ENCODE measurements at regions not wholly inside any gene's neighbourhood (a gene's known extent, or its start where the extent isn't known, plus 50 kb on each side); places are given as distances from the start of the nearest gene placed in this dataset.

DNA sequence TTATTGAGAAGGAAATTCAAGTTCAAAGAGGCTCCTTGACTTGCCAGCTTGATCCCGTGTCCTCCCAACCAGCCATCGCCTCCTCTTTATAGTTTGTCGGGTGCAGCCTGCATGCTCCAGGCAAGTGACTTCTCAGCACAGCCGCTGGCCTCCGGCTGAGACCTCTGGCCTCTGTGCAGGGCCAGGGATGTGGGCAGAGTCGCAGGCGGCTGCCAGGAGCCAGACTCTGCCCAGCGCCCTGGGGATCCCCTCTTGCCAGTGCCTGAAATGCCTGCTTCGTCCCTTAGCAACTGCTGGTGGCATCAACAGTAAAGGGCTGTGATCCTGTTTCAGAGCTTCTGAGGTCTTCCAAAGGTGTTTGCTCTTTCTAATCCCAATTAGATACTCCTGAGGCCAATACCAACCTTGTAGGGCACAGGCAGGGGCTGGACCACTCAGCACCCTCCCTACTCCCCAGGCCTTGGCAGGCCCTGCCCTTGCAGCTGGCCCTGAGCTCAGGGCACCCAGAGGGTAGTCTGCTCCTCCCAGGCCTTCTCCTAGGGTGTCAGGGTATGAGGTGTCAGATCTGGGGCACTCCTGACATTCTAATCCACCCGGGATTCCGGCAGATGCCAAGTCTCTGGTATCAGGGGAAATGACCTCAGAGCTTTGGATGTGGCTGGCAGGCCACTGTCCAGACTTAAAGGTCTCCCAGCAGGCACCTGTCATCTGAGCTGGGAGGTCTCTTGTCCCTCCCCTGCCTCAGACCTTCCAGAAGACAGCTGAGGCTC, 68.0 kb upstream of the SIAH1 start:
- dilution Hi-C loops (cut with HindIII; ENCODE audit: low sequenced_read_pairs, unreplicated experiment) (no loop called here), in situ Hi-C loops (cut with MboI; ENCODE audit: low sequenced_read_pairs) (no loop called here), intact Hi-C loops (cut with micrococcal nuclease) (no loop called here)
- H3K23ac ChIP-seq (ENCODE audit: low read depth, low read length) = no peak overlapping the region
- no peak for DNase-seq
- H3K79me1 ChIP-seq (ENCODE audit: low read depth in 1 of 2, low read length in 2 of 2) = no peaks in the 10 kb centered on the region
- H2BK15ac ChIP-seq (ENCODE audit: low read depth, low read length) = no peak overlapping the region
- no peaks in the 10 kb centered on the region for H3K9me3 ChIP-seq (ENCODE audit: control insufficient read depth, insufficient read depth, low read length)
- peaks cover 6% of the 10 kb centered on the region; the same call in 1 of the 2 replicates for H3K9me1 ChIP-seq (ENCODE audit: insufficient read depth, low read length)
- H3K14ac ChIP-seq (replicated peaks; ENCODE audit: low read depth, low read length) = no peak overlapping the region
- CTCF ChIA-PET = no interaction called here
- no peak overlapping the region for H3K56ac ChIP-seq (ENCODE audit: extremely low read depth, insufficient read depth, low read length)
- no peaks in the 10 kb centered on the region for H3K36me3 ChIP-seq (ENCODE audit: control insufficient read depth, insufficient read depth, low read length)
- H3K4me3 ChIP-seq (ENCODE audit: insufficient read depth, low read depth, low read length) = no peak overlapping the region
- H2AFZ ChIP-seq (replicated peaks; ENCODE audit: low read length, poor library complexity) = no peak overlapping the region
- H2AK5ac ChIP-seq (ENCODE audit: low read depth, low read length) = no peak overlapping the region
- WGBS, 2 experiments (ENCODE audit: extremely low coverage in 2 of 2, insufficient read length in 1 of 2) = 83% methylated on average over 9 of the region's 11 CpGs; no CpG with 5 or more reads in 1 of the 2 experiments
- ATAC-seq (ENCODE audit: low read depth) = no peak; the same call in 1 of the 2 replicates
- H3K27ac ChIP-seq (ENCODE audit: insufficient read depth, low read length) = no peak overlapping the region
- no peak overlapping the region for H2BK5ac ChIP-seq (ENCODE audit: low read depth, low read length, poor library complexity, severe bottlenecking)
- POLR2A ChIA-PET (ENCODE audit: unreplicated experiment) = no interaction called here
- H3K27me3 ChIP-seq (ENCODE audit: control insufficient read depth, insufficient read depth, low read length) = no peaks in the 10 kb centered on the region; the same call in 1 of the 2 replicates
- TF ChIP-seq BHLHE40 (IDR thresholded peaks at IDR 0.05; ENCODE audit: low read depth, low read length) (no peak), MAFK (IDR thresholded peaks at IDR 0.05; ENCODE audit: low read depth, low read length) (no peak), FOS (IDR thresholded peaks at IDR 0.05; ENCODE audit: low read depth, low read length) (no peak), CTCF (conservative IDR thresholded peaks at IDR 0.05; ENCODE audit: low read depth, low read length) (no peak), POLR2A (IDR thresholded peaks at IDR 0.05; ENCODE audit: low read depth, low read length) (no peak), CEBPB (IDR thresholded peaks at IDR 0.05; ENCODE audit: low read depth, low read length) (no peak), RAD21 (IDR thresholded peaks at IDR 0.05; ENCODE audit: low read length) (no peak), RFX5 (IDR thresholded peaks at IDR 0.05; ENCODE audit: low read depth, low read length) (no peak), NFE2L2 (IDR thresholded peaks at IDR 0.05; ENCODE audit: low read depth, low read length) (no peak), RCOR1 (IDR thresholded peaks at IDR 0.05; ENCODE audit: insufficient replicate concordance, low read length) (no peak), CHD1 (IDR thresholded peaks at IDR 0.05; ENCODE audit: low read depth, low read length) (no peak), MAZ (IDR thresholded peaks at IDR 0.05; ENCODE audit: borderline replicate concordance, low read depth, low read length) (no peak), SMC3 (IDR thresholded peaks at IDR 0.05; ENCODE audit: low read depth, low read length) (no peak), MXI1 (IDR thresholded peaks at IDR 0.05; ENCODE audit: borderline replicate concordance, low read depth, low read length) (no peak), ELK1 (IDR thresholded peaks at IDR 0.05; ENCODE audit: borderline replicate concordance, low read depth, low read length) (no peak)
- TF ChIP-seq, protein P1, sequence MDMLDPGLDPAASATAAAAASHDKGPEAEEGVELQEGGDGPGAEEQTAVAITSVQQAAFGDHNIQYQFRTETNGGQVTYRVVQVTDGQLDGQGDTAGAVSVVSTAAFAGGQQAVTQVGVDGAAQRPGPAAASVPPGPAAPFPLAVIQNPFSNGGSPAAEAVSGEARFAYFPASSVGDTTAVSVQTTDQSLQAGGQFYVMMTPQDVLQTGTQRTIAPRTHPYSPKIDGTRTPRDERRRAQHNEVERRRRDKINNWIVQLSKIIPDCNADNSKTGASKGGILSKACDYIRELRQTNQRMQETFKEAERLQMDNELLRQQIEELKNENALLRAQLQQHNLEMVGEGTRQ (IDR thresholded peaks at IDR 0.05; ENCODE audit: low read depth, low read length) = no peak
- H2AK9ac ChIP-seq (replicated peaks; ENCODE audit: low read depth, low read length, poor library complexity) = no peak overlapping the region
- no peak overlapping the region; the same call in 1 of the 2 replicates for H4K91ac ChIP-seq (ENCODE audit: insufficient read depth, low read depth, low read length)
- no peaks in the 10 kb centered on the region for H4K20me1 ChIP-seq (ENCODE audit: insufficient read depth, low read length)
- H2BK20ac ChIP-seq (ENCODE audit: low read depth, low read length) = no peak overlapping the region
- H2BK120ac ChIP-seq (ENCODE audit: low read depth, low read length) = no peak overlapping the region
- peaks cover 2% of the 10 kb centered on the region; the same call in 1 of the 2 replicates for H3K4me1 ChIP-seq (ENCODE audit: control insufficient read depth, insufficient read depth, low read length)
- H3K4me2 ChIP-seq (ENCODE audit: low read depth, low read length) = no peak overlapping the region
- no TSS peak for BruUV-seq (replicated peaks)
- H4K8ac ChIP-seq (ENCODE audit: low read depth in 2 of 2, low read length in 2 of 2) = no peak overlapping the region
- H3K9ac ChIP-seq (ENCODE audit: low read depth, low read length) = no peak overlapping the region
- H3K18ac ChIP-seq (ENCODE audit: low read depth, low read length) = no peak overlapping the region
- H4K5ac ChIP-seq (ENCODE audit: low read depth, low read length) = no peak overlapping the region
- H3K4ac ChIP-seq (ENCODE audit: low read depth, low read length) = no peak overlapping the region

Data from IMR-90 (cell line).